Fibroblast of pulmonary artery (primary cell): ENCODE measurements at regions not wholly inside any gene's neighbourhood (a gene's known extent, or its start where the extent isn't known, plus 50 kb on each side); places are given as distances from the start of the nearest gene placed in this dataset.

Experiments
- DNase-seq: peaks from one replicate; pipeline ENCODE4 v3.0.0-alpha.2; 2010; ENCODE audit warnings: low read depth
- H3K4me3 ChIP-seq: replicated peaks from 2 replicates; pipeline ENCODE4 v1.5.1; 2011; ENCODE audit warnings: low read depth, mild to moderate bottlenecking, control low read depth, low read length, moderate library complexity
- TF ChIP-seq, protein P1 (sequence below): IDR thresholded peaks from 2 replicates; pipeline ENCODE4 v1.5.1; 2011; ENCODE audit warnings: mild to moderate bottlenecking, control low read depth, low read length, inconsistent platforms; ENCODE audit errors: missing control alignments

DNA sequence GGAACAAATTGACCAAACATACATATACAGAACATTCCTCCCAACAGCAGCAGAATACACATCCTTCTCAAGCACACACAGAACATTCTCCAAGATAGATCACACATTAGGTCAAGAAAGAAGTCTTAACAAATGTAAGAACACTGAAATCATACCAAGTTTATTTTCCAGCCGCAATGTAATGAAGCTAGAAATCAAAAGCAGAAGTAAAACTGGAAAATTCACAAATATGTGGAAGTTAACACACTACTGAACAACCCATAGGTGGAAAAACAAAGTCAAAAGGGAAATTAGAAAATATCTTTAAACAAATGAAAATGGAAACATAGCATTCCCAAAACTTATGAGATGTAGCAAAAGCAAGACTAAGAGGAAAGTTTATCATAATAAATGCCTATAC is 692.6 kb downstream of the DIAPH3 start:
- TF ChIP-seq, protein P1, sequence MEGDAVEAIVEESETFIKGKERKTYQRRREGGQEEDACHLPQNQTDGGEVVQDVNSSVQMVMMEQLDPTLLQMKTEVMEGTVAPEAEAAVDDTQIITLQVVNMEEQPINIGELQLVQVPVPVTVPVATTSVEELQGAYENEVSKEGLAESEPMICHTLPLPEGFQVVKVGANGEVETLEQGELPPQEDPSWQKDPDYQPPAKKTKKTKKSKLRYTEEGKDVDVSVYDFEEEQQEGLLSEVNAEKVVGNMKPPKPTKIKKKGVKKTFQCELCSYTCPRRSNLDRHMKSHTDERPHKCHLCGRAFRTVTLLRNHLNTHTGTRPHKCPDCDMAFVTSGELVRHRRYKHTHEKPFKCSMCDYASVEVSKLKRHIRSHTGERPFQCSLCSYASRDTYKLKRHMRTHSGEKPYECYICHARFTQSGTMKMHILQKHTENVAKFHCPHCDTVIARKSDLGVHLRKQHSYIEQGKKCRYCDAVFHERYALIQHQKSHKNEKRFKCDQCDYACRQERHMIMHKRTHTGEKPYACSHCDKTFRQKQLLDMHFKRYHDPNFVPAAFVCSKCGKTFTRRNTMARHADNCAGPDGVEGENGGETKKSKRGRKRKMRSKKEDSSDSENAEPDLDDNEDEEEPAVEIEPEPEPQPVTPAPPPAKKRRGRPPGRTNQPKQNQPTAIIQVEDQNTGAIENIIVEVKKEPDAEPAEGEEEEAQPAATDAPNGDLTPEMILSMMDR: no peak
- DNase-seq: no peak
- no peak overlapping the region for H3K4me3 ChIP-seq

DNA sequence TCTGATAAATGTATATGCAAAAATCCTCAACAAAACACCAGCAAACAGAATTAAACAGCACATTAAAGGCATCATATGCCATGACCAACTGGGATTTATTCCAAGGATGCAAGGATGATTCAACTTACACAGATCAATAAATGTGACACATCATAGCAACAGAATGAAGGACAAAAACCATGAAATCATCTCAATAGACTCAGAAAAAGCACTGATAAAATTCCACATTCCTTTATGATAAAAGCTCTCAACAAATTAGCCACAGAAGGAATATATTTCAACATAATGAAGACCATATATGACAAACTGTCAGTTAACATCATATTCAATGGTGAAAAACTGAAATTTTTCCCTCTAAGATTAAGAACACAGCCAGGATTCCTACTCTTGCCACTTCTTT is 691.6 kb downstream of the DIAPH3 start:
- TF ChIP-seq, protein P1: no peak
- no peak for DNase-seq
- H3K4me3 ChIP-seq: no peak overlapping the region

DNA sequence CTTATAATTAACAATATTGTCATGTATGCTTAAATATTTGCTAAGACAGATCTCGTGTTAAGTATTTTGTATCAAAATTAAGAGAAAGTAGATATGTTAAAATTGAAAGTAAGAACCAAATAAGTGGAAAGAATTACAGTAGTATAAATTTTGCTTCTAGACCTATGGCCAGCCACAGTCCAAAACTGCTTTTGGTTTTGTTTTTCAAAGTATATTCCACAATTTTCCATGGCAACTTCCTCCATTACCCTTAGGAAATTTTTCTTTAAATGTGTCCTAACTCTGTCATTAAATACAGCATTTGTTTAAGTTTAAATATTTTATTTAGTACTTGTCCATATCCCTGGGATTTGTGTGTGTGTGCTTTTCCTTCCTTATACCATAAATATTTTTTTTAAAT is 689.0 kb downstream of the DIAPH3 start:
- no peak for DNase-seq
- H3K4me3 ChIP-seq: no peak overlapping the region
- TF ChIP-seq, protein P1: no peak

DNA sequence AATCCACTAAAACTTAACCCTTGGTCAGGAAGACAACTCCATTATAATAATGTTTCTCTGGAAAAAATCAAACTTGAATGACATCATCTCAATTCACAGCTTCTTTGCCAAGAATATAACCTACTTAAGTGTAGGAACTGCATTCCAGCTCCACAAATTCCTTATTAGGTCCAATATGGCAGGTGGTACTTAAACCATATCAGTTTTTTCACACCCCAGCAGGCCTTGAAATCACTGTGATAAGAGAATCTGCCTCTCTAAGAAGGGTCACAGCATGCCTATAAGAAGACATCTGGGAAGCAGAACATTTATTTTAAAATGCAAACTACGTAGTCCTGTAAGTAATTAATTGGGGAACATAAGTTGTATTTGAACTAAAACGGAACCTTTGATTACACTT is 687.8 kb downstream of the DIAPH3 start:
- TF ChIP-seq, protein P1: no peak
- DNase-seq: no peak
- no peak overlapping the region for H3K4me3 ChIP-seq

DNA sequence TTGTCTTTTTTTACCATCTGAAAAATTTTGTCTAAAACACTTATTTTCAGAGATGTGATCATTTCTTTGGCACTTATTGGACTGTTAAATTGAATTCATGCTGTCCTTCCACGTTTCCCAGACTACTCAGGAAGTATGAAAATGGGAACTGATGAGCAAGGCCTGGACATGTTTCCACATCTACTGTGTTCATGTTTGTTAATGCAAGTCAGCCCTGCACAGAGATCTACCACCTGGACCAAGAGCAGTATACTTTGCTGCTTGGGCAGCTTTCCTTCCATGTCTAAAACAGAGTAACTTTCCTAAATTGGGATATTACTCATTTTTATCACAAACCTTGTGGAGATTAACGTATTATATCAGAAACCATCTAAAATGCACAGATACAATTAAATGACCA is 687.4 kb downstream of the DIAPH3 start:
- no peak overlapping the region for H3K4me3 ChIP-seq
- peak; percentile 29 for DNase-seq
- TF ChIP-seq, protein P1: no peak

DNA sequence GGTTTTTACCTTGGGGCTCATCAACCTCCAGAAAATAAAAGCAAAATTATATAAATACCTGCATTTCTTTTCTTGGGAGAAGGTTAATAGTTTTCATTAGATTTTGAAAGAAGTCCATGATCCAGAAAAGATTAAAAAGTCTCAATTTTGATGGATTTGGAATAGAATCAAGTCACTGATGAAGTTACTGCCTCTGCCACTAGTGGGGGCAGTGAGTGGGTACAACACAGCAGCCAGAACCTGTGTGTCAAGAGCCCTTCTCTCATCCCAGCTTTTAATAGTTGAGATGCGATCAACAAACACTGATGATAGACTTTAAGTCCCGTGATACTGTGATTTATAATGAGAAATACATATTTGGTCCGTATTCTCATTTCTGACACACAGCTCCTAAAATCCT is 686.7 kb downstream of the DIAPH3 start:
- TF ChIP-seq, protein P1: peak; percentile 49
- DNase-seq: no peak
- no peak overlapping the region for H3K4me3 ChIP-seq

DNA sequence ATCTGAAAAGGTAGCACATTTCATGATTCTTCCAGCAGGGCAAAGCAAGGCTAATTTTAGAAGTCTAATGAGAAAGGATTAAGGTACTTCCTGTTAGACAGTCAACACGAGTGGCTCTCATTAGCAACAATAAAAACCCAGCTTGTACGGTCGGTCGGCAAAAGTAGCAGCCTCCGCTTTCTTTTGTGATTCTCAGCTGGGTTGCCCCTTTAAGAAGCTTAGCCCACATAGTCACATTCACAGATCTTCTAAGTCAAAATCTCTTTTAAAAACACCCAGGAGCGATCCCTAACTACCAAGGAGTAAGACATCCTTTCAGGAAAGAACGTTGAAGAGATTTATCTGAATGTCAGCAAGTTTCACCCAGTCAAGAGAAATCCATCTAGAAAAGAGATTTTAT is 684.8 kb downstream of the DIAPH3 start:
- no peak for DNase-seq
- TF ChIP-seq, protein P1: no peak
- H3K4me3 ChIP-seq: no peak overlapping the region
